HFF-Myc (cell line): ENCODE measurements at regions not wholly inside any gene's neighbourhood (a gene's known extent, or its start where the extent isn't known, plus 50 kb on each side); places are given as distances from the start of the nearest gene placed in this dataset.
A peak's percentile ranks its signal among the peaks of the same experiment; 100 is the strongest.

Source experiments
- DNase-seq: peaks from one replicate; pipeline ENCODE4 v3.0.0-alpha.2; 2011; ENCODE audit warnings: low read depth; ENCODE audit errors: extremely low read depth
- H3K4me3 ChIP-seq: replicated peaks from 2 replicates; pipeline ENCODE4 v1.5.1; 2011; ENCODE audit warnings: low read depth, mild to moderate bottlenecking, control low read depth, low read length
- TF ChIP-seq, protein P1 (sequence below): IDR thresholded peaks from 2 replicates; pipeline ENCODE4 v1.5.1; 2012; ENCODE audit warnings: mild to moderate bottlenecking, low read depth, low read length, control low read depth; ENCODE audit errors: missing control alignments

DNA sequence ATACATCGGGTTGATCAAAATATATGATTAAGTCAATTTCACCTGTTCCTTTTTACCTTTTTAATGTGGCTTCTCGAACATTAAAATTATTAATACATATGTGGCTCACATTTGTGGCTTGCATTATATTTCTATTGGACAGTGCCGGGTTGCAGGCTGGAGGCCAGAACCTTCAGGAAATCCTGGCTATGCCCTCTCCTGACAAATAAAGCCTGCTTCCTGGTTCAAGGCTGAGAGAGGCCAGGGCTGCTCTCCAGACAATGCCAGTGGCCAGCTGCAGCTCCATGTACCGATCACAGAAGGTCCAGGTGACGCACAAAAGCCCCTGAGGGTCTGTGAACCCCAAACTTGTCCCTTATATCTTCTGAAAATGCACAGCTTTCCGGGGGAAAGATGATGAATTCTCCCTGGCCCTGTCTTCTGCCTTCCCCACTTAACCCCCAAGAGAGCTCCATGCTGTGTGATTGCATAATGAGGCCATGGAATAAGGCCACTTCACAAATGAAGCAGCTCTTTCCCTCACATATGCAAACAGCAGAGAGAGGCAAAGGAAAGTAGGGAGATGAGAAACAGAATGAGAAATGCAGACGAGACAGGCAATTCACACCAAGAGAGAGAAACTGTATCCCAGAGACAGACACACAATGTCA, 241.2 kb downstream of the BCOR start:
- TF ChIP-seq, protein P1, sequence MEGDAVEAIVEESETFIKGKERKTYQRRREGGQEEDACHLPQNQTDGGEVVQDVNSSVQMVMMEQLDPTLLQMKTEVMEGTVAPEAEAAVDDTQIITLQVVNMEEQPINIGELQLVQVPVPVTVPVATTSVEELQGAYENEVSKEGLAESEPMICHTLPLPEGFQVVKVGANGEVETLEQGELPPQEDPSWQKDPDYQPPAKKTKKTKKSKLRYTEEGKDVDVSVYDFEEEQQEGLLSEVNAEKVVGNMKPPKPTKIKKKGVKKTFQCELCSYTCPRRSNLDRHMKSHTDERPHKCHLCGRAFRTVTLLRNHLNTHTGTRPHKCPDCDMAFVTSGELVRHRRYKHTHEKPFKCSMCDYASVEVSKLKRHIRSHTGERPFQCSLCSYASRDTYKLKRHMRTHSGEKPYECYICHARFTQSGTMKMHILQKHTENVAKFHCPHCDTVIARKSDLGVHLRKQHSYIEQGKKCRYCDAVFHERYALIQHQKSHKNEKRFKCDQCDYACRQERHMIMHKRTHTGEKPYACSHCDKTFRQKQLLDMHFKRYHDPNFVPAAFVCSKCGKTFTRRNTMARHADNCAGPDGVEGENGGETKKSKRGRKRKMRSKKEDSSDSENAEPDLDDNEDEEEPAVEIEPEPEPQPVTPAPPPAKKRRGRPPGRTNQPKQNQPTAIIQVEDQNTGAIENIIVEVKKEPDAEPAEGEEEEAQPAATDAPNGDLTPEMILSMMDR = no peak
- DNase-seq = no peak
- H3K4me3 ChIP-seq = no peak overlapping the region

DNA sequence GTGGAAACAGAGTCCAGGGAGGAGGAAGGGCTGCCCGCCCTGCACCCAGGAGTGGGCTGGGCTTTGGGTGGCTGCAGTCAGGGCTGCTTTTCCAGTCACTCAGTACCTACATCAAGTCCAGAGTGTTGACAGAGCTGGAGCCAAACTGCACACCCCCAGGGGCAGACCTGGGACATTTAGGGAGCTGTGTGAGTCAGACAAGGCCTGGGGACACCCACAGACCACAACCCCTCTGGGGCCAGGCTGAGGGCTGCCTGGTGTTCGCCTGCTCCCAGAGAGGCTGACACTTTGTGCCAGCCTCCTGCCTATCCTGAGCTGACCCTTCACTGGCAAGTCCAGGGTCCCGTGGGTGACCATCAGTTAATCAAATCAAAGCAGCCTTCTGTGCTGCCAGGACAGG, 240.0 kb downstream of the BCOR start:
- H3K4me3 ChIP-seq = no peak overlapping the region
- DNase-seq = no peak
- TF ChIP-seq, protein P1 = no peak

DNA sequence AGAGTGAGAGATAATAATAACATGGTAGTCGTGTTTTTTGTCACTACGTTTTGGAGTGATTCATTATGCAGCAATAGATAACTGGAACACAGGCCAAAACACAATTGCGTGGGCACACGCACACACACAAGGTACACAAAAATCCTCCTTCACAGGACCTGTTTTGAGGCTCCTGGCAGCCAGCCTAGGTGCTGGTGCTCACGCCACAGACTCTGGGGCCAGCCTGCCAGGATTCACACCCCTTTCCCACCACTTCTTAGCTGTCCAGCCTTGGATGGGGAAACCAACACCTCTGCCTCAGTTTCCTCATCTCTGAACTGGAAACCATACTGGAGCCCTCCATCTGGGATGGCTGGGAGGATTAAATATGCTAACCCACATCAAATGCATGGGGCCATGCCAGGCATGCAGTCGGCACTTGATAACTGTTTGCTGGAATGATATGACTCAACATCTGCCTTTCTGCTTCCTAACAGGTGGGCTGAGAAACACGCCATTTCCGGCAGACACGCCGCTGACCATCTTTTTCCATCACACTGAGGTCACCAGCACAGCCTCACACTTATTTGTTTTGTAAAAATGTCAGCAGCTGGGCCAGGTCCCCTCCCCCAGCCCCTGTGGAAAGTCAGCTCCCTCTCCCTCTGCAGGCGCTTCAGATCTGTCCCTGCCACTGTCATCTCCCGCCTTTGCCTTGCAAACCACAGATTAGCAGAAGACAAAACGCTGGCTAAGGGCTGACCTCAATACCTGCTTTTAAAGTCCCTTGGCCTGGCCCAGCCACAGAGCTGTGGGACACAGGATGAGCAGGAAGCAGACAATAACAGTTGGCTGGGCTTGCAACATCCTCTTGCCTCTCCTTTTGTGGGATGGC, 237.5 kb downstream of the BCOR start:
- no peak overlapping the region for H3K4me3 ChIP-seq
- DNase-seq = peak; percentile 45

DNA sequence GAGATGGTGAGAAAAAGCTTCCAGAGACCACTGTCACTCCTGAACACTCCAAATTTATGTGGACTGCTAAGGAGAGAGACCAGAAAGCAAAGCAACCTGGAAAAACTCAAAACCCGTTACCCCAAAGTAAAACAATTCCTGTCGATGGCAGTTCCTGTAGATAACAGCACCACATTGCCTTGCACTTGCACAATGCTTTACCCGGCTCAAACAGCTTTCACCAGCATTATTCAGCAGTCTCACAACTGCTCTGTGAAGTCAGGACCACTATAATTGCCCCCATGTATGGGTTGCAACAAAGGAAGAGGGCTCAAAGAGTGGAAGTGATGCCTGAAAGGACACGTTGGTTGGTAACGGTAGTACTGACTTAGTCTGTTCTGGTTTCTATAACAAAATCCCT, 234.8 kb downstream of the BCOR start:
- no peak for DNase-seq
- TF ChIP-seq, protein P1 = no peak
- H3K4me3 ChIP-seq = no peak overlapping the region

More for the DNA sequence above, 237.5 kb downstream of the BCOR start:
- TF ChIP-seq, protein P1 = no peak

DNA sequence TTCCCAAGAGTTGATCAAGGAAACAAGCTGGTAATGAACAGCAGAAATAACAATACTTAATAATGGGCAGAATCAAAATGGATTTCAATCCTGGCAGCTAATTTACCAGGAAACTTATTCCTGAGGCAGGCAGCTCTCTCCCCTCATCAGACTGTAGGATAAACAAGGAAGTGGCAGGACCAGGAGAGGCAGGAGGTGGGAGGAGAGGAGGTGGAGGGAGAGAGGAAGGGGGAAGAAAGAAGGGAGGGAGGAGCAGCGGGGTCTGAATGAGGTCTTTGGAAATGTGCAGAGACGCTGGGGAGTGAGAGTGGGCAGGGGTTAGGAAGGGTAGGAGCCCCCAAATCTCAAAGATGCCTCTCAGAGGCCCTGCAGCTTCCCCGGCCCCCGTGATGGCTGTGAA, 231.5 kb downstream of the BCOR start:
- no peak for DNase-seq
- H3K4me3 ChIP-seq = no peak overlapping the region
- TF ChIP-seq, protein P1 = no peak

DNA sequence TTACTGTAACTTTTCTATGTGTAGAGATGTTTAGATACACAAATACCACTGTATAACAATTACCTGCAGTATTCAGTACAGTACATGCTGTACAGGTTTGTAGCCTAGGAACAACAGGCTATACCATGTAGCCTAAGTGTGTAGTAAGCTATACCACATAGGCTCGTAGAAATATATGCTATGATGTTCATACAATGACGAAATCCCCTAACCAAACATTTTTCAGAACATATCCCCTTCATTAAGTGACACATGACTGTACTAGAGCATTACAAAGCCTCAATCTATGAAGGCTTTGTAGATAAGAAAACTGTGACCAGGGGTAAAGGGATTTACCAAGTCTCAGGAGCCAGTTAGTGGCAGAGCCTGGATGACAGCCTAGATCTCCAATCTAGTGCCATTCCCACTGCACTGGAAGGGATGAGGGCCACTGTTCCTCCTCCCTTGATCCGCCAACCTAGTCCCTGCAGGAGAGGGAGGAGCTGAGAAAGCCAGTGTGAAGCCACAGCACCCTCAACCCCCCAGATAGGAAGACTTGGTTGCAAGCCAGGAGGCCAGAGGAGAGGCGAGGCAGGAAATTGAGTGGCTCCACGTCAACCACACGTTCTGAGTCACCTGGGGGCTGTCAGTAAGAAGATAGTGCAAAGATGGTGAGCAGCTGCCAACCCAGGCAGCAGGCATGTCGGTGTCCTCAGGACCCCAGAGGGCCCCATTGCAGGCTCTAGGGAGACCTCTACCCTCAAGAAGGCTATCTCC, 227.7 kb downstream of the BCOR start:
- TF ChIP-seq, protein P1 = no peak
- DNase-seq = no peak
- no peak overlapping the region for H3K4me3 ChIP-seq
